Mammary epithelial cell (primary cell): ENCODE measurements at regions not wholly inside any gene's neighbourhood (a gene's known extent, or its start where the extent isn't known, plus 50 kb on each side); places are given as distances from the start of the nearest gene placed in this dataset.

Source experiments
- CTCF ChIP-seq, 2 donors: IDR thresholded peaks in 1 of 2; conservative IDR thresholded peaks in 1 of 2; 2 replicates each; pipeline ENCODE4 v1.5.1; 2011 to 2012; ENCODE audit warnings: inconsistent platforms in 2 of 2, low read length in 2 of 2, mild to moderate bottlenecking in 2 of 2, control low read depth in 1 of 2, low read depth in 1 of 2; ENCODE audit not compliant: insufficient read depth in 1 of 2; ENCODE audit errors: extremely low read depth in 1 of 2
- EZH2 ChIP-seq: IDR thresholded peaks from 2 replicates; pipeline ENCODE4 v1.6.1; 2012; ENCODE audit warnings: low read length, inconsistent platforms, borderline replicate concordance

- TF ChIP-seq CTCF (conservative IDR thresholded peaks at IDR 0.05 in 1 of 2, IDR thresholded peaks at IDR 0.05 in 1 of 2; ENCODE audit: extremely low read depth in 1 of 2, insufficient read depth in 1 of 2, low read depth in 1 of 2, low read length in 2 of 2): no peak
- TF ChIP-seq EZH2: no peak
These were observed 482.8 kb downstream of the SLITRK5 start for GRCh38 chr13:88154001-88154400.
